HT1080 (cell line): ENCODE measurements at regions not wholly inside any gene's neighbourhood (a gene's known extent, or its start where the extent isn't known, plus 50 kb on each side); places are given as distances from the start of the nearest gene placed in this dataset.

Source experiments
- DNase-seq: peaks from one replicate; pipeline ENCODE4 v3.0.0-alpha.2; 2015; ENCODE audit warnings: low read depth

- no peak for DNase-seq
Measured at GRCh38 chr12:94062194-94062593, 86.2 kb upstream of the PLXNC1 start.

- DNase-seq = no peak
Measured at GRCh38 chr12:94062796-94063635, 85.4 kb upstream of the PLXNC1 start.

GRCh38 chr12:94070520-94070919, 77.9 kb upstream of the PLXNC1 start:
- DNase-seq = no peak

- DNase-seq = no peak
Measured at GRCh38 chr12:94071258-94071657, 77.1 kb upstream of the PLXNC1 start.

- DNase-seq = no peak
Measured at GRCh38 chr12:94073441-94074051, 74.8 kb upstream of the PLXNC1 start.

- DNase-seq = no peak
Measured at GRCh38 chr12:94074216-94074979, 74.0 kb upstream of the PLXNC1 start.

GRCh38 chr12:94074980-94075629, 73.3 kb upstream of the PLXNC1 start:
- peak; percentile 63 for DNase-seq

- no peak for DNase-seq
Measured at GRCh38 chr12:94077209-94077608, 71.2 kb upstream of the PLXNC1 start.

- no peak for DNase-seq
Measured at GRCh38 chr12:94078138-94078723, 70.1 kb upstream of the PLXNC1 start.

- DNase-seq = no peak
Measured at GRCh38 chr12:94078736-94079509, 69.5 kb upstream of the PLXNC1 start.

- no peak for DNase-seq
Measured at GRCh38 chr12:94079566-94080340, 68.6 kb upstream of the PLXNC1 start.

- DNase-seq = no peak
Measured at GRCh38 chr12:94080341-94081009, 67.9 kb upstream of the PLXNC1 start.

GRCh38 chr12:94082690-94083089, 65.7 kb upstream of the PLXNC1 start:
- DNase-seq = no peak

GRCh38 chr12:94089891-94090290, 58.5 kb upstream of the PLXNC1 start:
- no peak for DNase-seq

- no peak for DNase-seq
Measured at GRCh38 chr12:94091624-94092023, 56.8 kb upstream of the PLXNC1 start.

- no peak for DNase-seq
Measured at GRCh38 chr12:94092516-94093241, 55.7 kb upstream of the PLXNC1 start.

GRCh38 chr12:94094700-94095099, 53.7 kb upstream of the PLXNC1 start:
- no peak for DNase-seq

- DNase-seq = no peak
Measured at GRCh38 chr12:94095618-94096017, 52.8 kb upstream of the PLXNC1 start.
